ENCODE measurements at regions not wholly inside any gene's neighbourhood (a gene's known extent, or its start where the extent isn't known, plus 50 kb on each side); places are given as distances from the start of the nearest gene placed in this dataset.

GRCh38 chr12:85617307-85618091, 218.7 kb downstream of the RASSF9 start:
- H3K36me3 ChIP-seq (ENCODE audit: control insufficient read depth, insufficient read depth, low read length), result no peaks in the 10 kb centered on the region
- H3K4me1 Mint-ChIP-seq, result peaks cover 21% of the 10 kb centered on the region
- H3K9me3 Mint-ChIP-seq, result no peaks in the 10 kb centered on the region
- H3K9me3 ChIP-seq (ENCODE audit: control insufficient read depth, low read length), result no peaks in the 10 kb centered on the region
- H3K27ac ChIP-seq (ENCODE audit: low read depth, low read length), result no peak overlapping the region
- no peaks in the 10 kb centered on the region for H3K27me3 Mint-ChIP-seq (ENCODE audit: insufficient read depth)
- no peak overlapping the region for H3K4me3 ChIP-seq (ENCODE audit: low read length)
- no peak overlapping the region for H3K27ac Mint-ChIP-seq
- no peaks in the 10 kb centered on the region for H3K4me1 ChIP-seq (ENCODE audit: control insufficient read depth, insufficient read depth, low read length)
- 80 to 91% methylated on average over 1 to 3 of the region's 3 CpGs for WGBS, 2 experiments (ENCODE audit: insufficient coverage in 1 of 2, insufficient read length in 1 of 2)
- H3K4me3 Mint-ChIP-seq, result no peak overlapping the region
- H3K9ac ChIP-seq (ENCODE audit: extremely low read depth, low read length, poor library complexity, severe bottlenecking), result no peak overlapping the region
- no peak for DNase-seq
- TF ChIP-seq CTCF (conservative IDR thresholded peaks at IDR 0.05), result no peak
- H3K27me3 ChIP-seq (ENCODE audit: control insufficient read depth, insufficient read depth, low read length, poor library complexity, severe bottlenecking), result no peaks in the 10 kb centered on the region
- H3K36me3 Mint-ChIP-seq (ENCODE audit: low read depth), result no peaks in the 10 kb centered on the region

GRCh38 chr12:85621041-85621440, 215.2 kb downstream of the RASSF9 start:
- Mint-ChIP-seq H3K4me3 (no peak overlapping the region), H3K4me1 (peaks cover 25% of the 10 kb centered on the region), H3K27me3 (ENCODE audit: insufficient read depth) (no peaks in the 10 kb centered on the region), H3K9me3 (no peaks in the 10 kb centered on the region), H3K36me3 (ENCODE audit: low read depth) (no peaks in the 10 kb centered on the region), H3K27ac (no peak overlapping the region)
- H3K27ac ChIP-seq (ENCODE audit: low read depth, low read length), result no peak overlapping the region
- no peaks in the 10 kb centered on the region for H3K27me3 ChIP-seq (ENCODE audit: control insufficient read depth, insufficient read depth, low read length, poor library complexity, severe bottlenecking)
- H3K4me1 ChIP-seq (ENCODE audit: control insufficient read depth, insufficient read depth, low read length), result no peaks in the 10 kb centered on the region
- H3K4me3 ChIP-seq (ENCODE audit: low read length), result no peak overlapping the region
- DNase-seq, result no peak
- no peaks in the 10 kb centered on the region for H3K36me3 ChIP-seq (ENCODE audit: control insufficient read depth, insufficient read depth, low read length)
- WGBS, 2 experiments (ENCODE audit: insufficient coverage in 1 of 2, insufficient read length in 1 of 2), result 85 to 100% methylated on average over 1 to 2 of the region's 2 CpGs
- TF ChIP-seq CTCF (conservative IDR thresholded peaks at IDR 0.05), result no peak
- no peaks in the 10 kb centered on the region for H3K9me3 ChIP-seq (ENCODE audit: control insufficient read depth, low read length)
- no peak overlapping the region for H3K9ac ChIP-seq (ENCODE audit: extremely low read depth, low read length, poor library complexity, severe bottlenecking)

GRCh38 chr12:85623763-85624162, 212.4 kb downstream of the RASSF9 start:
- Histone ChIP-seq H3K9me3 (ENCODE audit: control insufficient read depth, low read length) (no peaks in the 10 kb centered on the region), H3K9ac (ENCODE audit: extremely low read depth, low read length, poor library complexity, severe bottlenecking) (no peak overlapping the region), H3K27ac (ENCODE audit: low read depth, low read length) (no peak overlapping the region), H3K36me3 (ENCODE audit: control insufficient read depth, insufficient read depth, low read length) (no peaks in the 10 kb centered on the region), H3K4me3 (ENCODE audit: low read length) (no peak overlapping the region), H3K27me3 (ENCODE audit: control insufficient read depth, insufficient read depth, low read length, poor library complexity, severe bottlenecking) (no peaks in the 10 kb centered on the region), H3K4me1 (ENCODE audit: control insufficient read depth, insufficient read depth, low read length) (no peaks in the 10 kb centered on the region)
- no peak for DNase-seq
- Mint-ChIP-seq H3K4me1 (peaks cover 21% of the 10 kb centered on the region), H3K27me3 (ENCODE audit: insufficient read depth) (no peaks in the 10 kb centered on the region), H3K36me3 (ENCODE audit: low read depth) (no peaks in the 10 kb centered on the region), H3K4me3 (no peak overlapping the region), H3K9me3 (no peaks in the 10 kb centered on the region), H3K27ac (no peak overlapping the region)
- TF ChIP-seq CTCF (conservative IDR thresholded peaks at IDR 0.05), result no peak
- 40 to 75% methylated on average over 1 to 2 of the region's 2 CpGs for WGBS, 2 experiments (ENCODE audit: insufficient coverage in 1 of 2, insufficient read length in 1 of 2)

Data from endodermal cell (in vitro differentiated cells).